ENCODE measurements at regions not wholly inside any gene's neighbourhood (a gene's known extent, or its start where the extent isn't known, plus 50 kb on each side); places are given as distances from the start of the nearest gene placed in this dataset.

DNA sequence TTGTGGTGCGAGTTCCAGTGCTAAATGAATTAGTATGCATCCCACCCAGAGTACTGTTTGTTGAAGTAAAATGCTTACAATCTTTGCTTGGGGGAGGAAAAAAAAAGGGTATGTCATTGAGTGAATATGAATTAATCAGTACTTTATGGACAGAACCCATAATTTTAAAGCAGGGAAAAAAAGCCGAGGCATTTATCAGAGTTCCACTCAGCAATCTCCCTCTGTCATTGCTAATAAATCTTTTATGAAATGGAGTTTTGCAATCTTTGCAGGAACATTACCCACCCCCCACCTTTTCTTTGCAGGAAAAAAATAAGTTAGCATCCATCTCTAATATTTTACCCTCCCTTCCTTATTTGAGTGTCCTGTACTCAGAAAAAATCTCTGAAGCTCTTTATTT is 127.9 kb upstream of the TMPO start:
- no peak overlapping the region for H3K4me3 Mint-ChIP-seq
- no peak overlapping the region for H2BK5ac ChIP-seq (ENCODE audit: insufficient read length, low read length)
- H3K18ac ChIP-seq (ENCODE audit: insufficient read length, low read depth, low read length) = no peak overlapping the region
- no peak overlapping the region for H2BK120ac ChIP-seq (ENCODE audit: low read depth, low read length, poor library complexity, severe bottlenecking)
- H3K4me1 Mint-ChIP-seq = peaks cover 18 to 21% of the 10 kb centered on the region in 2 experiments
- no peak overlapping the region for H2AFZ ChIP-seq (ENCODE audit: low read length)
- H3K56ac ChIP-seq (ENCODE audit: insufficient read length, low read depth, low read length) = no peak overlapping the region
- H2AK5ac ChIP-seq (ENCODE audit: insufficient read length, low read length) = no peak overlapping the region
- no peak overlapping the region for H4K91ac ChIP-seq (ENCODE audit: insufficient read length, low read depth, low read length)
- peaks cover 2 to 4% (median 2%) of the 10 kb centered on the region in 3 experiments; a peak in 4 of 7 replicates for H3K36me3 Mint-ChIP-seq (ENCODE audit: insufficient read depth in 1 of 3, low read depth in 3 of 3)
- H3K4ac ChIP-seq (ENCODE audit: low read depth, low read length) = no peak overlapping the region
- H3T11ph ChIP-seq (ENCODE audit: low read length) = no peak overlapping the region
- no peak overlapping the region for H2BK20ac ChIP-seq (ENCODE audit: low read depth, low read length, poor library complexity, severe bottlenecking)
- no peaks in the 10 kb centered on the region; the same call in 1 of the 2 replicates for H3K27me3 Mint-ChIP-seq (ENCODE audit: low read depth)
- no peaks in the 10 kb centered on the region for H3K79me2 ChIP-seq (ENCODE audit: insufficient read depth, low read length)
- H3K4me2 ChIP-seq (ENCODE audit: insufficient read depth, insufficient read length, low read length) = no peak overlapping the region
- no peak overlapping the region for H3K23ac ChIP-seq (ENCODE audit: insufficient read length, low read depth, low read length)
- H3K27ac ChIP-seq (ENCODE audit: insufficient read length, low read depth, low read length) = no peak overlapping the region
- H3K9ac ChIP-seq (ENCODE audit: extremely low read depth, insufficient read length, low read length) = no peak overlapping the region
- no peaks in the 10 kb centered on the region for H3K27me3 ChIP-seq (ENCODE audit: insufficient read depth, low read length)
- H4K5ac ChIP-seq (ENCODE audit: insufficient read length, low read depth, low read length) = no peak overlapping the region
- H3K9me3 ChIP-seq (ENCODE audit: control insufficient read depth, low read depth, low read length) = no peaks in the 10 kb centered on the region
- no peaks in the 10 kb centered on the region for H3K4me1 ChIP-seq (ENCODE audit: insufficient read depth, low read length)
- DNase-seq = no peak
- peaks cover 0 to 2% of the 10 kb centered on the region in 2 experiments; a peak in 4 of 5 replicates for H3K9me3 Mint-ChIP-seq
- H2BK15ac ChIP-seq (ENCODE audit: low read depth, low read length) = no peak overlapping the region
- H3K14ac ChIP-seq (ENCODE audit: insufficient read depth, low read length) = no peak overlapping the region
- H3K27ac Mint-ChIP-seq = no peak overlapping the region
- H4K8ac ChIP-seq (replicated peaks; ENCODE audit: insufficient read length, low read depth, low read length) = no peak overlapping the region
- H4K20me1 ChIP-seq (ENCODE audit: control insufficient read depth, insufficient read depth, insufficient read length) = no peaks in the 10 kb centered on the region
- WGBS (ENCODE audit: extremely low coverage, insufficient read length, low lambda C conversion rate) = no CpG with 5 or more reads among the region's 2 CpGs
- TF ChIP-seq, protein P1, sequence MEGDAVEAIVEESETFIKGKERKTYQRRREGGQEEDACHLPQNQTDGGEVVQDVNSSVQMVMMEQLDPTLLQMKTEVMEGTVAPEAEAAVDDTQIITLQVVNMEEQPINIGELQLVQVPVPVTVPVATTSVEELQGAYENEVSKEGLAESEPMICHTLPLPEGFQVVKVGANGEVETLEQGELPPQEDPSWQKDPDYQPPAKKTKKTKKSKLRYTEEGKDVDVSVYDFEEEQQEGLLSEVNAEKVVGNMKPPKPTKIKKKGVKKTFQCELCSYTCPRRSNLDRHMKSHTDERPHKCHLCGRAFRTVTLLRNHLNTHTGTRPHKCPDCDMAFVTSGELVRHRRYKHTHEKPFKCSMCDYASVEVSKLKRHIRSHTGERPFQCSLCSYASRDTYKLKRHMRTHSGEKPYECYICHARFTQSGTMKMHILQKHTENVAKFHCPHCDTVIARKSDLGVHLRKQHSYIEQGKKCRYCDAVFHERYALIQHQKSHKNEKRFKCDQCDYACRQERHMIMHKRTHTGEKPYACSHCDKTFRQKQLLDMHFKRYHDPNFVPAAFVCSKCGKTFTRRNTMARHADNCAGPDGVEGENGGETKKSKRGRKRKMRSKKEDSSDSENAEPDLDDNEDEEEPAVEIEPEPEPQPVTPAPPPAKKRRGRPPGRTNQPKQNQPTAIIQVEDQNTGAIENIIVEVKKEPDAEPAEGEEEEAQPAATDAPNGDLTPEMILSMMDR (conservative IDR thresholded peaks at IDR 0.05) = no peak
- H3K79me1 ChIP-seq (ENCODE audit: insufficient read depth, low read depth, low read length, poor library complexity, severe bottlenecking) = no peaks in the 10 kb centered on the region
- no peaks in the 10 kb centered on the region for H3K23me2 ChIP-seq (ENCODE audit: insufficient read length, low read depth, low read length, poor library complexity, severe bottlenecking)
- no peak overlapping the region for H2BK12ac ChIP-seq (ENCODE audit: insufficient read length, low read depth, low read length)

Measured in H9 (cell line).